HUES64 (cell line): ENCODE measurements at regions not wholly inside any gene's neighbourhood (a gene's known extent, or its start where the extent isn't known, plus 50 kb on each side); places are given as distances from the start of the nearest gene placed in this dataset.

ENCODE experiments used
- H3K27ac ChIP-seq: 2 replicates; pipeline ENCODE4 v1.7.0; 2013; ENCODE audit warnings: low read depth, low read length, inconsistent platforms
- H3K27me3 ChIP-seq: 2 replicates; pipeline ENCODE4 v1.6.1; 2013; ENCODE audit warnings: mild to moderate bottlenecking, low read length; ENCODE audit not compliant: insufficient read depth
- H3K36me3 ChIP-seq: 2 replicates; pipeline ENCODE4 v1.6.1; 2013; ENCODE audit warnings: mild to moderate bottlenecking, low read length; ENCODE audit not compliant: insufficient read depth
- H3K4me1 ChIP-seq: 2 replicates; pipeline ENCODE4 v1.6.1; 2013; ENCODE audit warnings: mild to moderate bottlenecking, low read length, moderate library complexity; ENCODE audit not compliant: insufficient read depth
- H3K4me3 ChIP-seq: 2 replicates; pipeline ENCODE4 v1.5.1; 2013; ENCODE audit warnings: mild to moderate bottlenecking, low read length, moderate library complexity
- H3K9ac ChIP-seq: 2 replicates; pipeline ENCODE4 v1.6.1; 2013; ENCODE audit warnings: mild to moderate bottlenecking, low read depth, low read length
- H3K9me3 ChIP-seq: 2 replicates; pipeline ENCODE4 v1.6.1; 2013; ENCODE audit warnings: low read depth, low read length; ENCODE audit not compliant: insufficient read depth
- WGBS: fragments of 150-250, 120-280 bp; methylation state at CpG from one replicate; pipeline ENCODE4 v1.1.7; 2013; ENCODE audit warnings: missing lambda C conversion rate; 5-methylcytosine and 5-hydroxymethylcytosine counted together

DNA sequence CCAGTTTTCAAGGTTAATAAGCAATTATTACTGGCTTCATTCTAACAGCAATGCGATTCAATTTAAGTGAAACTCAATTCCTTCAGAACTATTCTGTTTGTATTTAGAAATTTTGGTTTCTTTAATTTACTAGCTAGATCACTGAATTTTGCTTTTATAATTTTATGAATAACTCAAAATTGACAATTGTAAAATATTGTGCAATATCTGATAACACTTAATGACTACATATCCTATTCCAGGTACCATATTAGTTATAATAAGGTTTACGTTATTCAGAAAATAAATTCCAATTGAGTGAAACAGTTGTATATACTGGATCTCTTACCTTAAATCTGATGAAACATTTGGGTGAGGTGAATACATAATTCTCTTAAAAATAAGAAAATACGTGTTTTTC, 1348.3 kb upstream of the CDH6 start:
- no peaks in the 10 kb centered on the region for H3K36me3 ChIP-seq

DNA sequence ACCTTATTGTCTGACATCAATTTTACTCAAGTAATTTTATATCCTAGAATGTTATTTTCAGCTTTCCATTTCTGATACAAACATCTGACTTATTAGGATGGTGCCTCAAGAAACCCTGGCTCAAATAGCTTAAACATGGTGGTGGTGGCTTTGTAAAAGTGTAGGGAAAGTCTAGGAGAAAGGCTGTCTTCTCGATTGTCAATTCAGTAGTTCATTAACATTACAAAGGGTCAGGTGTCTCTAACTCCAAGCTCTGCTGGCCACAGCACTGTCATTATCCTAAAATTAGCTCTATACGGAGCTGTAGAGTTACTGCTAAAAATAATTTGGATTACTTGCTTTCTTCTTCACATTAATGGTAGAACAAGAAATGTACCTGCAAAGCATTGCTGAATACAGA, 1360.1 kb upstream of the CDH6 start:
- H3K9ac ChIP-seq = no peak overlapping the region
- WGBS = 34% methylated on average over 2 of the region's 2 CpGs
- H3K27ac ChIP-seq = no peak overlapping the region
- no peaks in the 10 kb centered on the region for H3K36me3 ChIP-seq
- H3K9me3 ChIP-seq = no peaks in the 10 kb centered on the region
- no peak overlapping the region for H3K4me3 ChIP-seq
- peaks cover 13% of the 10 kb centered on the region for H3K4me1 ChIP-seq
- H3K27me3 ChIP-seq = no peaks in the 10 kb centered on the region

More for the DNA sequence above, 1348.3 kb upstream of the CDH6 start:
- H3K4me1 ChIP-seq = no peaks in the 10 kb centered on the region
- H3K27me3 ChIP-seq = no peaks in the 10 kb centered on the region
- 86% methylated on average over 1 of the region's 3 CpGs for WGBS
- no peak overlapping the region for H3K9ac ChIP-seq
- no peak overlapping the region for H3K4me3 ChIP-seq
- no peak overlapping the region for H3K27ac ChIP-seq
- no peaks in the 10 kb centered on the region for H3K9me3 ChIP-seq

DNA sequence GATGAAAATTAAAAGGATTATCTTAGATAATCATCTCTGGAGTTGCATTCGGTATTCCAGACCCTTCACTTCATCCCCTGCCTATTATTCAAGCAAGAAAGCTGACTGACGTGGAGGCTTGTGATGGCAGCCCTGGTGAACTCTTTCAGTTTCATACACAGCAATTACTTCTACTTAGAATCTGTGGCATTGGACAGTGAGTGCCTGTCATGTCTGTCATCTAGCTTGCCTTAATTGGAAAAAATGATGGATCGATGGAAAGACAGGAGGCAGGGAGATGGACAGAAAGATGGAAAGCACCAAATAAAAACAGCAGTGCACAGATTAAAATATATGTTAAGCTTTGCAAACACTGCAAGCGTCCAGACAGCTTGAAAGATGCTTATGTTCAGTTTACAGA, 1371.0 kb upstream of the CDH6 start:
- Histone ChIP-seq H3K9me3 (no peaks in the 10 kb centered on the region), H3K9ac (no peak overlapping the region), H3K27ac (no peak overlapping the region), H3K4me3 (no peak overlapping the region), H3K27me3 (no peaks in the 10 kb centered on the region), H3K36me3 (no peaks in the 10 kb centered on the region), H3K4me1 (no peaks in the 10 kb centered on the region; the same call in 1 of the 2 replicates)
- 92% methylated on average over 4 of the region's 4 CpGs for WGBS

DNA sequence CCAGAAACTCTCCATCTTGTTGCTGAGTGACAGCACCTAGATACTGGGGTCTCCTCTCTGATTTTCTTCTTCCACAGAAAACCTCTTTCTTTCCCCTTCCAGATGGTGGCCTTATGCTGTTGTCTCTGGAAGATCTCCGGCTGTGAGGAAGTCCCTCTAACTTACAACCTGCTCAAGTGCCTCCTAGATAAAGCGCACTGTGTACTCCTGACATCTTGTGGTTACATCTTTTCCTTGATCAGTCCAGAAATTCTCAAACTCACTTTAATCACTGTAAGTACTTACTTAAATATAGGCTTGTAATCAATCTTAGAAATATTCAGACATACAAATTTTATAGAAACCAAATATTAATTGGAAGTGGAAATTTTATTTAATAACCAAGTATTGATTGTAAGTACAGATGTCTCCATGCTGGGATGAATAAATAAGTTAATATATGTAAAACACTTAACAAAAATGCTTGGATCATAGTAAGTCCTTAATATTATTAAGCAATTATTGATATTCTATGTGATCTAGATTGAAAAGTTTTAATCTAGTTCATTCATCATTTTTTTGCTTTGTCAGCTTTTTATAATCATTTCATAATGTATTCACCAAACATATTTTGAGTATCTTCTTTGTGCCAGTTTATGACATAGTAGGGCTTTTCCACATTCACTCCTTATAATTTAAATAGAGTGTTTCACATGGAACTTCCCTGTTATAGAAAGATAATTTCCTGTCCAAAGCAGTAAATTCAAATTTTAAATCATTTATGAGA, 1381.4 kb upstream of the CDH6 start:
- WGBS = 92% methylated on average over 2 of the region's 2 CpGs
- H3K4me3 ChIP-seq = no peak overlapping the region
- H3K36me3 ChIP-seq = no peaks in the 10 kb centered on the region
- no peaks in the 10 kb centered on the region for H3K27me3 ChIP-seq
- no peak overlapping the region for H3K9ac ChIP-seq
- no peaks in the 10 kb centered on the region for H3K9me3 ChIP-seq
- no peak overlapping the region for H3K27ac ChIP-seq
- H3K4me1 ChIP-seq = no peaks in the 10 kb centered on the region

DNA sequence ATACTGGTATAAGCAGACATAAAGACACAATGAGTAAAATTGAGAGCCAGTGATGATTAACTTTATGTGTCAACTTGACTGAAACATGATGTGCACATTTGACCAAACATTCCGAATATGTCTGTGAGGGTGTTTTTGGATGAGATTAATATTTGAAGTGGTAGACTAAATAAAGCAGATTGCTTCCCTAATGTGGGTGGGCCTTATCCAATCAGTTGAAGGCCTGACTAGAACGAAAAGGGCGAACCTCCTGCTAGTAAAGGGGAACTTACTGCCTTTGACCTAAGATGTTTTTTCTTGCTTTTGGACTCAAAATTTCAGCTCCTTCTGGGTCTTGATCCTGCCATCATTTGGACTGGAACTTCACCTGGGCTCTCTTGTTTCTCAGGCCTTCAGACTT, 1387.7 kb upstream of the CDH6 start:
- H3K4me1 ChIP-seq = no peaks in the 10 kb centered on the region
- H3K27ac ChIP-seq = no peak overlapping the region
- no peak overlapping the region for H3K4me3 ChIP-seq
- no peaks in the 10 kb centered on the region for H3K9me3 ChIP-seq
- H3K9ac ChIP-seq = no peak overlapping the region
- H3K36me3 ChIP-seq = no peaks in the 10 kb centered on the region
- 94% methylated on average over 3 of the region's 3 CpGs for WGBS
- no peaks in the 10 kb centered on the region for H3K27me3 ChIP-seq

DNA sequence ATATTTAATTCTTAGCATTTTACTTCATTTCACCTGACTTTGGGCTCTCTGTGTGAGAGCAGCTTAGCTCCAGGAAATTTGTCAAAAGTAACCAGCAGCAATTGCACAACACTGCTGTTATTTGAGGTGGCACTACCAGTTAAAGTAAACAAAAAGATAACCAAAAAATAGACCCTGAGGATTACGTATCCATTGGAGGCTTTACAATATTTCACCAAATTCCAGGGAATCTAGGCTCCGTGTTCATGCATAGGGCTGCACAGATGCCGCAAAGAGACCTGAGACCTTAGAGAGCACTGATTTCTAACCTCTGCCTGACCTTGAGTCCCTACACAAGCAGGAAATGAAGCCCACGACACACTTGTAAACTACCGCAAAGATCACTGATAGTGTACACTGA, 1392.7 kb upstream of the CDH6 start:
- 94% methylated on average over 5 of the region's 5 CpGs for WGBS
- Histone ChIP-seq H3K27ac (no peak overlapping the region), H3K4me1 (no peaks in the 10 kb centered on the region), H3K27me3 (no peaks in the 10 kb centered on the region), H3K36me3 (no peaks in the 10 kb centered on the region), H3K4me3 (no peak overlapping the region), H3K9me3 (no peaks in the 10 kb centered on the region), H3K9ac (no peak overlapping the region)

DNA sequence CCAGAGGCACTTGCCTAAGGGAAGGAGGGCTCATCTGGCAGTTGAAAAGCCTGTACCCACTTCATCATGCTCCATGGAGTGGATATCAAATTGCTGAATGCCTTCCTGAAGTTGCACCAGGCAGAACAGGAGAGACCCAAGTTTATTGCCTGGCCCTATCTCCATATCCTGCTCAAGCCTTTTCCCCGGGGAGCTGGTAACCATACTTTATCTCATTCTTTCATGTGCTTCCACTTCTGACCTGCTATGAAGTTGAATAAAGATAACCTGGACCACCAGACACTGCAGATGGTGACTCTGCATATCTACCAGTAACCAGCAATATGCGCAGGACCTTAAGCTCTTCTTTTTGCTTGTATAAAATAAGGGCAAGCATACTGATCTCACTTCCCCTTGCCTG, 1397.5 kb upstream of the CDH6 start:
- 0 out of 2 replicates have a peak, but pooled peaks cover 8% of the 10 kb centered on the region for H3K4me1 ChIP-seq
- H3K27me3 ChIP-seq = no peaks in the 10 kb centered on the region
- no peaks in the 10 kb centered on the region for H3K36me3 ChIP-seq
- no peaks in the 10 kb centered on the region for H3K9me3 ChIP-seq
- H3K4me3 ChIP-seq = no peak overlapping the region
- H3K9ac ChIP-seq = no peak overlapping the region
- no peak overlapping the region for H3K27ac ChIP-seq
- WGBS = 94% methylated on average over 1 of the region's 2 CpGs

DNA sequence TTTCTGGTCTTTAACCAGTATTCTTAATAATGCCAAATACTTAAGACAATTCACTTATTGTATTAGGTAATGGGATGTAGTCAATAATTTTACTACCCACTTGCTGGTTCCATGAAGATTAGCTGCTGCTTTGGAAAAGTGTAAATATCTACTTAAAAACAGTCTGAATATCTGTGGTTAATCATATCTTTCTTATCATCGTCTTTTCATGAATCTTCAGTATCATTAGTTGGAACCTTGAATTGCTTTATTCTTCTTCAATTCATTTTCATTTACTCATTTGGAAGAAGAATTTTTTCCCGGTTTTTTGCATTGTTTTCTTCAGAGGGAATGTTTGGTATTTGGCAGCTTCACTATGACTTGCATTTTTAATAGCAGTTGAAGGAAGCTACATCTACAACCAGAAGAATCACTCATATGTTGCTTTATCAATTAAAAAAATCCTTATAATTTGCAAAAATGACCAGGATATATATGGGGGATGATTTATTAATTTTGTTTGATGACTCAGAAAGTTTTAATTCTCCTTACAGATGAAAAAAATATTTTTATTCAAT, 1398.3 kb upstream of the CDH6 start:
- Histone ChIP-seq H3K4me1 (0 out of 2 replicates have a peak, but pooled peaks cover 8% of the 10 kb centered on the region), H3K27me3 (no peaks in the 10 kb centered on the region), H3K9ac (peak overlapping the region; percentile 19; the same call in 1 of the 2 replicates), H3K4me3 (no peak overlapping the region), H3K36me3 (no peaks in the 10 kb centered on the region), H3K27ac (no peak overlapping the region; the same call in 1 of the 2 replicates), H3K9me3 (no peaks in the 10 kb centered on the region)
- WGBS = no CpG with 5 or more reads among the region's 2 CpGs

DNA sequence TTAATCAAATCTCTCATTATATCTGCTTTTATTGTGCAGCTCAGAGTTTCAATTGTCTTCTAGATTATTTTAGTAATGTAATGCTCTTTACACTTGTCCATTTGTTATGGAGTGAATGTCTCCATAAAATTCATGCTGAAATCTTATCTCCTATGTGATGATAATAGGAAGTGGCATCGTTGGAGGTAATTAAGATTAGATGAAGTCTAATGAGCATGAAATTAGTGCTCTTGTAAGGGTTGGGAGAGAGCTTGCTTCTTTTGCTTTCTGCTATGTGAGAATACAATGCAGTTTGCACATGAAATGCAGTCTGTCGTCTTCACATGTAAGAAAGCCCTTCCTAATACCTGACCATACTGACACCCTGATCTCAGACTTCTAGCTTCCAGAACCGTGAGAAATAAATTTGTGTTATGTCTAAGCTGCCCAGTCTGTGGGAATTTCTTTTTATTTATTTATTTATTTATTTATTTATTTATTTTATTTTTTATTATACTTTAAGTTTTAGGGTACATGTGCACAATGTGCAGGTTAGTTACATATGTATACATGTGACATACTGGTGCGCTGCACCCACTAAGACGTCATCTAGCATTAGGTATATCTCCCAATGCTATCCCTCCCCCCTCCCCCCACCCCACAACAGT, 1399.2 kb upstream of the CDH6 start:
- H3K27me3 ChIP-seq = no peaks in the 10 kb centered on the region
- WGBS = 57% methylated on average over 3 of the region's 5 CpGs

DNA sequence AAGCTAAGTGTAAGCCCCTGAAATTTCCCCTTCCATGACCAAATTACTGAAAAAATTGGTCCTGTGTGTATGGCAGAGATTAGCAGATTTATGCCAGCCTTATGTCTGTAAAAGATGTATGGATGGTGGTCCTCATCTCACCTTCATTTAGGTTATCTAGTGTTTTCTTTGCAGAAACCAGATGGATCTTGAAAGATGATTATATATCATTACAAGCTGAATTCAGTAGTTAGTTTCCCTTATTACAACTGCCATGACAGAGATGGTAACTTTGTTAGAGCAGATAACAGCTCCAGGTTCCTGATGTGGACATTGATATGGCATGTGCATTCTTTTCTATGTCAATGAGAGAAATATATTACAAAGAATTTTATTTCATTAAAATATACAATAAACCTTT, 1403.2 kb upstream of the CDH6 start:
- H3K27ac ChIP-seq = no peak overlapping the region
- H3K4me1 ChIP-seq = 0 out of 2 replicates have a peak, but pooled peaks cover 6% of the 10 kb centered on the region
- H3K4me3 ChIP-seq = no peak overlapping the region
- no peaks in the 10 kb centered on the region for H3K36me3 ChIP-seq
- no peaks in the 10 kb centered on the region for H3K9me3 ChIP-seq
- no peak overlapping the region for H3K9ac ChIP-seq
- H3K27me3 ChIP-seq = no peaks in the 10 kb centered on the region

More for the DNA sequence above, 1399.2 kb upstream of the CDH6 start:
- 0 out of 2 replicates have a peak, but pooled peaks cover 8% of the 10 kb centered on the region for H3K4me1 ChIP-seq
- H3K4me3 ChIP-seq = no peak overlapping the region
- no peaks in the 10 kb centered on the region for H3K9me3 ChIP-seq
- no peaks in the 10 kb centered on the region for H3K36me3 ChIP-seq
- no peak overlapping the region for H3K27ac ChIP-seq
- H3K9ac ChIP-seq = no peak overlapping the region

DNA sequence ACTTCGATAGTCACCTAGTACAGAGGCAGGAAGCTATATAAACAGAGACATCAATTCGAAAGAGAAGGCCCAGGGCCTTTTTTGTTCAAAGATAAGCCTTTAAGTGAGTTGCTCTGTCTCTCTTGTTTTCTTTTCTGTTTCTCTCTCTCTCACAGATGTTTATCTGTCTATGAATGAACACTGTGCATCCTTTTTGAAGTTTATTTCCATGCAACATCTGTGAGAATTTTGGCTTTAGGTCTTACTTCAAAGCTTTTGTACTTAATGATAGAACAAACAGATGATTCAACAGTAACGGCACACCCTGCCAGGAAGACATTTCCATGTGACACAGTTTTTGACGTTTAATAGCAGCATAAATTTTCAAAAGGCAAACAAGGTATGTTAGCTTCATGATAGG, 1413.1 kb upstream of the CDH6 start:
- H3K4me3 ChIP-seq = no peak overlapping the region
- H3K27me3 ChIP-seq = no peaks in the 10 kb centered on the region
- no peaks in the 10 kb centered on the region for H3K4me1 ChIP-seq
- WGBS = 87% methylated on average over 4 of the region's 4 CpGs
- no peak overlapping the region for H3K27ac ChIP-seq
- no peaks in the 10 kb centered on the region for H3K36me3 ChIP-seq
- no peak overlapping the region for H3K9ac ChIP-seq
- H3K9me3 ChIP-seq = no peaks in the 10 kb centered on the region
